VCaP (cell line): ENCODE measurements at regions not wholly inside any gene's neighbourhood (a gene's known extent, or its start where the extent isn't known, plus 50 kb on each side); places are given as distances from the start of the nearest gene placed in this dataset.

Source experiments
- H3K27ac ChIP-seq: fragments of 450-650 bp; 2 replicates; pipeline ENCODE4 v1.5.1; 2017
- TF ChIP-seq, protein P1 (sequence below): fragments of 450-650 bp; conservative IDR thresholded peaks from 2 replicates; pipeline ENCODE4 v1.5.1; 2017; ENCODE audit warnings: mild to moderate bottlenecking, moderate library complexity

DNA sequence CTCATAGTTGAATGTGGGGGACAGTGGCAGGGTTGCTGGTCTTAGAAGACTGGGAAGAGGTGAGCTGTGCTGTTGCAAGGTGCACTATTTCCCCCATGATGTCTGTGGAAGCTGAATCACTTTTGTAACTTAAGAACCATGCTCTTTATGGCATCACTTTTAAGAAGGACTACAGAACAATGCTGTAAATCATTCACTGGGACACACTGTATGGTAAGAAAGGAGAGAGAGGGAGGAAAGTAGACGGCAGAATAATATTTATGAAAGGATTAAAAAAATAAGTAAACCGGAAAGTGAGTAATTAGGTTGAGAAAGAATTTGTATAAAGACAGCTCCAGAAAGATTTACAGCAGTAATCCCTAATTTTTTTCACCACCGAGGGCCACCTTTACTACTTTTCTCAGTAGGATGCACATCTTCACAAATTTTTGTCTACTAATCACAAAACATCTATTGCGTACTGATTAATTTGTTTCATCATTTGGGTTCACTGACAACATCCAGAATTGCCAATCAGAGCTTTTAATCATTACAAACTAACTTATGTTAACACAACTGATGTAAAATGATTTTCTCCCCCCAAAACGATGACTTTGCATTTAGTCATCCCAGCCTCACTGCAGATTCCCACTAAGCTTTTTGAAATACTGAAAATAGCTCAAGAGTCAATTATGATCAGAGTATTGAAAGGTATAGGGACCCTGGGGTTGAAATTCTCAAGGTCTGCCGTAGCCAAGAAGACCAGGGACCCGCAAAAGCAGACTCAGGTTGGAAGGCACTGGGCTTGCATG is 560.7 kb upstream of the NOX3 start:
- H3K27ac ChIP-seq: no peak overlapping the region
- TF ChIP-seq, protein P1, sequence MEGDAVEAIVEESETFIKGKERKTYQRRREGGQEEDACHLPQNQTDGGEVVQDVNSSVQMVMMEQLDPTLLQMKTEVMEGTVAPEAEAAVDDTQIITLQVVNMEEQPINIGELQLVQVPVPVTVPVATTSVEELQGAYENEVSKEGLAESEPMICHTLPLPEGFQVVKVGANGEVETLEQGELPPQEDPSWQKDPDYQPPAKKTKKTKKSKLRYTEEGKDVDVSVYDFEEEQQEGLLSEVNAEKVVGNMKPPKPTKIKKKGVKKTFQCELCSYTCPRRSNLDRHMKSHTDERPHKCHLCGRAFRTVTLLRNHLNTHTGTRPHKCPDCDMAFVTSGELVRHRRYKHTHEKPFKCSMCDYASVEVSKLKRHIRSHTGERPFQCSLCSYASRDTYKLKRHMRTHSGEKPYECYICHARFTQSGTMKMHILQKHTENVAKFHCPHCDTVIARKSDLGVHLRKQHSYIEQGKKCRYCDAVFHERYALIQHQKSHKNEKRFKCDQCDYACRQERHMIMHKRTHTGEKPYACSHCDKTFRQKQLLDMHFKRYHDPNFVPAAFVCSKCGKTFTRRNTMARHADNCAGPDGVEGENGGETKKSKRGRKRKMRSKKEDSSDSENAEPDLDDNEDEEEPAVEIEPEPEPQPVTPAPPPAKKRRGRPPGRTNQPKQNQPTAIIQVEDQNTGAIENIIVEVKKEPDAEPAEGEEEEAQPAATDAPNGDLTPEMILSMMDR: no peak

DNA sequence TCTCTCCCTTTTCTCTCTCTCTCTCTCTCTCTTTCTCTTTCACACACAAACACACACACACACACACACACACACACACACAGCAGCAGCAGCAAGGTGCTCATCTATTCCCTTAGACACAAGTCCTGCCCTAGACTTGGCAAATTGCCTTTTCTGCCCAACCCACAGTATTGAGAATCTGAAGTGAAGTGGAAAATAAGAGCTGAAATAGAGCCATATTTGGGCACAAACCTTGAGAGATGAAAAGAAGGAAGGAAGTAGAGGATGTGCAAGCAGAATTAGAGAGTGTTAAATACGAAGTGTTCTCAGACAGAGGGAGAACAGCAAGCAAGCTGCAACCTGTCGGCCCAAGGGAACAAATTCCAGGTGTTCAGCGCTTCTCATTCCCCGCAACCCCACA is 557.5 kb upstream of the NOX3 start:
- no peak overlapping the region for H3K27ac ChIP-seq
- TF ChIP-seq, protein P1: no peak

- no peak overlapping the region for H3K27ac ChIP-seq
- TF ChIP-seq, protein P1: no peak
Measured at GRCh38 chr6:156009656-156010055, 554.0 kb upstream of the NOX3 start.

- no peak overlapping the region for H3K27ac ChIP-seq
- TF ChIP-seq, protein P1: no peak
Measured at GRCh38 chr6:156004796-156005195, 549.2 kb upstream of the NOX3 start.

GRCh38 chr6:155996151-155996550 is 540.5 kb upstream of the NOX3 start:
- H3K27ac ChIP-seq: no peak overlapping the region
- TF ChIP-seq, protein P1: no peak

- TF ChIP-seq, protein P1: no peak
- H3K27ac ChIP-seq: no peak overlapping the region
Measured at GRCh38 chr6:155995281-155995680, 539.6 kb upstream of the NOX3 start.

- TF ChIP-seq, protein P1: no peak
- H3K27ac ChIP-seq: no peak overlapping the region
Measured at GRCh38 chr6:155994086-155994485, 538.4 kb upstream of the NOX3 start.
